WI38 (cell line): ENCODE measurements at regions not wholly inside any gene's neighbourhood (a gene's known extent, or its start where the extent isn't known, plus 50 kb on each side); places are given as distances from the start of the nearest gene placed in this dataset.

ENCODE experiments used
- H3K4me3 ChIP-seq: 2 replicates; pipeline ENCODE4 v1.5.1; 2011; ENCODE audit warnings: low read depth, mild to moderate bottlenecking, control low read depth, low read length
- CTCF ChIP-seq: IDR thresholded peaks from 2 replicates; pipeline ENCODE4 v1.5.1; 2012; ENCODE audit warnings: low read depth, mild to moderate bottlenecking, control low read depth, low read length

- no peak overlapping the region for H3K4me3 ChIP-seq
- TF ChIP-seq CTCF, result no peak
Measured at GRCh38 chr4:178306565-178306964, 864.3 kb upstream of the AGA start.

GRCh38 chr4:178309890-178310289, 867.7 kb upstream of the AGA start:
- H3K4me3 ChIP-seq, result no peak overlapping the region
- no peak for TF ChIP-seq CTCF

GRCh38 chr4:178311997-178312396, 869.8 kb upstream of the AGA start:
- no peak for TF ChIP-seq CTCF

GRCh38 chr4:178314287-178314686, 872.0 kb upstream of the AGA start:
- H3K4me3 ChIP-seq, result no peak overlapping the region
- no peak for TF ChIP-seq CTCF

More at GRCh38 chr4:178311997-178312396, 869.8 kb upstream of the AGA start:
- no peak overlapping the region for H3K4me3 ChIP-seq

- no peak for TF ChIP-seq CTCF
- H3K4me3 ChIP-seq, result no peak overlapping the region
Measured at GRCh38 chr4:178316211-178316610, 874.0 kb upstream of the AGA start.

- no peak overlapping the region for H3K4me3 ChIP-seq
- no peak for TF ChIP-seq CTCF
Measured at GRCh38 chr4:178320003-178320402, 877.8 kb upstream of the AGA start.

GRCh38 chr4:178322524-178323183, 880.4 kb upstream of the AGA start:
- TF ChIP-seq CTCF, result no peak
- H3K4me3 ChIP-seq, result no peak overlapping the region
